GM12873 (cell line): ENCODE measurements at regions not wholly inside any gene's neighbourhood (a gene's known extent, or its start where the extent isn't known, plus 50 kb on each side); places are given as distances from the start of the nearest gene placed in this dataset.

Experiments
- CTCF ChIP-seq: IDR thresholded peaks from 2 replicates; pipeline ENCODE4 v1.5.1; 2012; ENCODE audit warnings: low read depth, mild to moderate bottlenecking, moderate library complexity, low read length, control low read depth; ENCODE audit not compliant: insufficient read depth; ENCODE audit errors: missing control alignments

- no peak for TF ChIP-seq CTCF
Observed at GRCh38 chr4:28106155-28106554, 1245.5 kb downstream of the STIM2 start.

DNA sequence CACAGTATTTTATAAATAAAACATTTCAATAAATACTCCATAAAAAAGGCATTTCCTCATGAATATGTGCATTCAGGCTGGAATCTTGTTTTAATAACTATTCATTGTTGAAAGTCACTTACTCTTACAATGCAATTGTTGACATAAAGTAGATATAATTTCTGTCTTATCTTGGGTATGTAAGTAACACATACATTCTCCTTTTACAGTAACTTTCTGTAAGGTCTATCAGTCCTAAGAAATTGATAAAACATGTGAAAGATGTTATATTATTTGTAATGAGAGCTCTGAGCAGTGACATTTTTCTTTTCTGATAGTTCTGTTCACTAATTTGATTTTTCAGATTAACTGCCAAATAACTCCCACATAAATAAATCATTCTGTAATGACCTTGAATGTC, 1249.2 kb downstream of the STIM2 start:
- no peak for TF ChIP-seq CTCF

GRCh38 chr4:28117084-28117682, 1256.5 kb downstream of the STIM2 start:
- no peak for TF ChIP-seq CTCF

- no peak for TF ChIP-seq CTCF
Observed at GRCh38 chr4:28146191-28146590, 1285.5 kb downstream of the STIM2 start.

- TF ChIP-seq CTCF, result no peak
Observed at GRCh38 chr4:28148221-28148620, 1287.6 kb downstream of the STIM2 start.

DNA sequence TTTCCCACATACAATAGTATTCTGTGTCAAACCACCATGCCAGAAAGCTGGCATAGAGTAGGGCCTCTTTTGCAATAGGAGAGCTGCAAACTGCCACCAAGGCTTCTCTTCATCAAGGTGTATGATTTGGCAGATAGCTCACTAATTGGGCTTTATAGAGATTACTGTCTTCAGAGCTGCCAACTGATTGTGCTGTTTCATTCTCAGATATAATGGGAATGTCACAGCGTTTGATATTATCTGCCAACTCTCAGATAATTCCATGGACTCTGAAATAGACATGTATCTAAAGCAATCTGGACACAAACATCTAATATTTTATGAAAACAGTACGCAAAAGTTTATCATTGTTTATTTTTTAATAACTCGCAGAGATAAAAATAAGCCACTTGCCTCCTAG, 1289.1 kb downstream of the STIM2 start:
- TF ChIP-seq CTCF, result no peak

DNA sequence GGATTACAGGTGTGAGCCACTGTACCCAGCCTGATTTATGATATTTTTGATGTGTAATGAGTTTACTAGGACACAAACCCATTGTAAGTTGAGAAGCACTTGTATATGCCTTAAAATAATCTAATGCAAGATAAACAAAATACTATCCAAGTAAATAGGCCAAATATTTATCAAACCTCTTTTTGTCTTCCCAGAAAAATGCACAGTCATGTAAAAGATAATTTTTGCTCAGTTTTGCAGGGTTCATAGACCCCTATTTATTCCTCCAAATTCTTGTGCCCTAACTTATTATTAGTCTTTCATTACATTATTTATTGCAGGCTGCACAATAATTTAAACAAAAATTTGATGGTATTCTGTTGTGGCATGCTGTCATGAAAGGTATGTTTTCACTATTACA, 1290.7 kb downstream of the STIM2 start:
- TF ChIP-seq CTCF, result no peak
